HG03045 (cell line): ENCODE measurements at regions not wholly inside any gene's neighbourhood (a gene's known extent, or its start where the extent isn't known, plus 50 kb on each side); places are given as distances from the start of the nearest gene placed in this dataset.
"Not testable (repeated sequence)": the region's sequence is repeated elsewhere in the genome, so short reads cannot be mapped to it uniquely, and the experiment has no call there.

ENCODE experiments used
- ATAC-seq: cut with Tn5 transposase; IDR thresholded peaks from one replicate; pipeline ENCODE4 v1.9.1; 2021; ENCODE audit warnings: mild to moderate bottlenecking, moderate library complexity; ENCODE audit not compliant: unreplicated experiment

- ATAC-seq: no peak
Measured at GRCh38 chr13:107712145-107712860, 503.0 kb downstream of the LIG4 start.

GRCh38 chr13:107690181-107690580 is 525.2 kb downstream of the LIG4 start:
- no peak for ATAC-seq

GRCh38 chr13:107685876-107686275 is 529.5 kb downstream of the LIG4 start:
- no peak for ATAC-seq

GRCh38 chr13:107681600-107681999 is 533.7 kb downstream of the LIG4 start:
- no peak for ATAC-seq

GRCh38 chr13:107680115-107680514 is 535.2 kb downstream of the LIG4 start:
- ATAC-seq: no peak

- ATAC-seq: no peak
Measured at GRCh38 chr13:107678075-107678689, 537.2 kb downstream of the LIG4 start.

- no peak for ATAC-seq
Measured at GRCh38 chr13:107675847-107676550, 539.3 kb downstream of the LIG4 start.

GRCh38 chr13:107669391-107669993 is 545.8 kb downstream of the LIG4 start:
- no peak for ATAC-seq

GRCh38 chr13:107665926-107666458 is 549.3 kb downstream of the LIG4 start:
- no peak for ATAC-seq

GRCh38 chr13:107650081-107650701 is 565.1 kb downstream of the LIG4 start:
- peak; percentile 65 for ATAC-seq

GRCh38 chr13:107649079-107649478 is 566.3 kb downstream of the LIG4 start:
- ATAC-seq: no peak

- ATAC-seq: no peak
Measured at GRCh38 chr13:107644136-107644535, 571.2 kb downstream of the LIG4 start.

- no peak for ATAC-seq
Measured at GRCh38 chr13:107643615-107644014, 571.7 kb downstream of the LIG4 start.

- no peak for ATAC-seq
Measured at GRCh38 chr13:107642831-107643230, 572.5 kb downstream of the LIG4 start.

GRCh38 chr13:107641574-107641973 is 573.8 kb downstream of the LIG4 start:
- ATAC-seq: no peak

- no peak for ATAC-seq
Measured at GRCh38 chr13:107625648-107626047, 589.7 kb downstream of the LIG4 start.

- ATAC-seq: no peak
Measured at GRCh38 chr13:107617527-107617926, 597.8 kb downstream of the LIG4 start.

- ATAC-seq: no peak
Measured at GRCh38 chr13:107612376-107612775, 603.0 kb downstream of the LIG4 start.

GRCh38 chr13:107608736-107609135 is 606.6 kb downstream of the LIG4 start:
- no peak for ATAC-seq

GRCh38 chr13:107600971-107601370 is 614.4 kb downstream of the LIG4 start:
- no peak for ATAC-seq

- not testable (repeated sequence) for ATAC-seq
Measured at GRCh38 chr13:107596306-107596705, 619.0 kb downstream of the LIG4 start.
